ENCODE measurements at regions not wholly inside any gene's neighbourhood (a gene's known extent, or its start where the extent isn't known, plus 50 kb on each side); places are given as distances from the start of the nearest gene placed in this dataset.

DNA sequence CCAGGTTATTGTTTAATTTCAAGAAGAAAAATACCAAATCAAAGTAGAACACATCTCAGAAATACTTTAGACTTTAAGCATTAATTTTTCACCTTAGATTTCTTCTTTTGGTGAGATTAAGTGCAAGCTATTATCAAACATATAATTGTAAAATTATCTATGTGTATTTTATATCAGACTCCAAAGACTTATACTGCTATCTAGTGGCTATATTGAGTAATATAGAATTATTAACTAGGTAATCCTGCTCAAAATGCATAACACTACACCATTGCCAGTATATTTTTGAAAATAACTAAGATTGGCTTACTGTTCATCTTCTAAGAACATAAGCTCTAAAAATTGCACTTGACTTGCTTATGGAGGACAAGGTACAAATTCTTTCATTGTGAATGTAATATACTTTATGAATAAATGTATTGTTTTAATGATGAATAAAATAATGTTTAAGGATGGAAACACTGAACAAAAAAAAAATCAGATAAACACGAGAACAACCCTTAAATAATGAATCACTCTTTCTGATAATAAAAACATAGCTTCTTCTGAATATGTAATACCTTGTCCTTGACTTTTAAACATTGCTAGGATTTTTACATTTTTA is 86.7 kb upstream of the GNAI1 start:
- Histone ChIP-seq H3K4me1 (ENCODE audit: control insufficient read depth in 3 of 3, insufficient read depth in 3 of 3, low read length in 3 of 3) (no peaks in the 10 kb centered on the region), H3K4me3 (ENCODE audit: low read length in 3 of 3) (no peak overlapping the region)

DNA sequence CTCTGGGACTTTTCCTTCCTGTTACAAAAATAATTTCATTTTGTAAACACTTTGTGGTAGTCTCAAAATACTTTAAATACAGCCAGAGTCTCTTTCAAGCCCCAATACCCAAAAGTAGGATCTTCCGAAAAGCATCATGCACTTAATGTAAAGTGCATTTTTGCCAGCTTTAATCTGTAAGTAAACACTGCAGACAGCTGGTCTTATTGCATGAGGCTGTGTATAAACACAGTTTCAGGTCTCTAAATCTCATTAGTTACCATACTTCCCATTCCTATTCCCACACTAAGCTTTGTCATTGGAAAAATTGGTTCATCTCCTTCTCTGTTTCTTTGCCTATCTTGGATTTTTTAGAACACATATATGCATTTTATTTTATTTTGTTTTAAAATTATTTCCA is 87.6 kb upstream of the GNAI1 start:
- H3K9ac ChIP-seq (ENCODE audit: low read depth in 1 of 3, low read length in 3 of 3) = no peak overlapping the region
- H3K9me3 ChIP-seq (ENCODE audit: control insufficient read depth in 3 of 3, low read length in 3 of 3) = no peaks in the 10 kb centered on the region
- no peak overlapping the region for H3K27ac ChIP-seq (ENCODE audit: low read depth, low read length)
- no peaks in the 10 kb centered on the region for H3K27me3 ChIP-seq (ENCODE audit: control insufficient read depth in 3 of 3, insufficient read depth in 3 of 3, low read length in 3 of 3)
- H3K4me1 ChIP-seq (ENCODE audit: control insufficient read depth in 3 of 3, insufficient read depth in 3 of 3, low read length in 3 of 3) = no peaks in the 10 kb centered on the region
- H3K4me3 ChIP-seq (ENCODE audit: low read length in 3 of 3) = no peak overlapping the region
- H3K36me3 ChIP-seq (ENCODE audit: control insufficient read depth in 3 of 3, insufficient read depth in 3 of 3, low read length in 3 of 3) = no peaks in the 10 kb centered on the region

More for the DNA sequence above, 86.7 kb upstream of the GNAI1 start:
- no peaks in the 10 kb centered on the region for H3K36me3 ChIP-seq (ENCODE audit: control insufficient read depth in 3 of 3, insufficient read depth in 3 of 3, low read length in 3 of 3)
- no peak overlapping the region for H3K27ac ChIP-seq (ENCODE audit: low read depth, low read length)
- H3K9ac ChIP-seq (ENCODE audit: low read depth in 1 of 3, low read length in 3 of 3) = no peak overlapping the region
- no peaks in the 10 kb centered on the region for H3K27me3 ChIP-seq (ENCODE audit: control insufficient read depth in 3 of 3, insufficient read depth in 3 of 3, low read length in 3 of 3)
- no peaks in the 10 kb centered on the region for H3K9me3 ChIP-seq (ENCODE audit: control insufficient read depth in 3 of 3, low read length in 3 of 3)

DNA sequence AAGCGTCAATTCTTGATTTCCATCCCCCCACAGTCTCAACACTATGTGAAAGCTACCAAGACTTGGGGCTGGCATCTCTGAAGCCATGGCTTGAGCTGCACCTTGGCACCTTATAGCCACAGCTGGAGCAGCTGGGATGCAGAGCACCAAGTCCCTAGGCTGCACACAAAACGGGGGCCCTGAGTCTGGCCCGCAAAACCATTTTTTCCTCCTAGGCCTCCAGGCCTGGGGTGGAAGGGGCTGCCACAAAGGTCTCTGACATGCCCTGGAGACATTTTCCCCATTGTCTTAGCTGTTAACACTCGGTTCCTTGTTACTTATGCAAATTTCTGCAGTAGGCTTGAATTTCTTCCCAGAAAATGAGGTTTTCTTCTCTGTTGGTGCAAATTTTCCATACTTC is 89.8 kb upstream of the GNAI1 start:
- Histone ChIP-seq H3K4me1 (ENCODE audit: control insufficient read depth in 3 of 3, insufficient read depth in 3 of 3, low read length in 3 of 3) (no peaks in the 10 kb centered on the region), H3K36me3 (ENCODE audit: control insufficient read depth in 3 of 3, insufficient read depth in 3 of 3, low read length in 3 of 3) (no peaks in the 10 kb centered on the region), H3K27ac (ENCODE audit: low read depth, low read length) (no peak overlapping the region), H3K9ac (ENCODE audit: low read depth in 1 of 3, low read length in 3 of 3) (no peak overlapping the region), H3K9me3 (ENCODE audit: control insufficient read depth in 3 of 3, low read length in 3 of 3) (no peaks in the 10 kb centered on the region), H3K27me3 (ENCODE audit: control insufficient read depth in 3 of 3, insufficient read depth in 3 of 3, low read length in 3 of 3) (no peaks in the 10 kb centered on the region), H3K4me3 (ENCODE audit: low read length in 3 of 3) (no peak overlapping the region)

DNA sequence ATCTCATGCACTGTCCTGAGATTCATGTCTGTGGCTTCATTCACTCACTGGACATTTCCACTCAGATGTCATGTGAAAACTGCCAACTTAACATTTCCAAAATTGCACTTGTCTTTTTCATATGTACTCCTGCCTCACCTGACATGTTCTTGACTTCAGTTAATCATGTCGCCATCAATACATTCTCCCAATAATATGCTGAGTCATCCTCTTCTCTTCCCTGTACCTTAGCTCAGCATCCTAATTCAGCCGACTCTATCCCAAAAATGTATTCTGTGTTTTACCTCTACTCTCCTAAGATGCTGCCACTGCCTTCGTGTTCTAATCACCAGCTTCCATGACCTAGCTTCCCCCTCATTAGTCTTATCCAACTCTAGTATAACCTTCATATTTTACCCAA is 93.9 kb upstream of the GNAI1 start:
- Histone ChIP-seq H3K36me3 (ENCODE audit: control insufficient read depth in 3 of 3, insufficient read depth in 3 of 3, low read length in 3 of 3) (no peaks in the 10 kb centered on the region), H3K27me3 (ENCODE audit: control insufficient read depth in 3 of 3, insufficient read depth in 3 of 3, low read length in 3 of 3) (no peaks in the 10 kb centered on the region), H3K4me1 (ENCODE audit: control insufficient read depth in 3 of 3, insufficient read depth in 3 of 3, low read length in 3 of 3) (no peaks in the 10 kb centered on the region), H3K27ac (ENCODE audit: low read depth, low read length) (no peak overlapping the region), H3K9ac (ENCODE audit: low read depth in 1 of 3, low read length in 3 of 3) (no peak overlapping the region), H3K4me3 (ENCODE audit: low read length in 3 of 3) (no peak overlapping the region), H3K9me3 (ENCODE audit: control insufficient read depth in 3 of 3, low read length in 3 of 3) (no peaks in the 10 kb centered on the region)

DNA sequence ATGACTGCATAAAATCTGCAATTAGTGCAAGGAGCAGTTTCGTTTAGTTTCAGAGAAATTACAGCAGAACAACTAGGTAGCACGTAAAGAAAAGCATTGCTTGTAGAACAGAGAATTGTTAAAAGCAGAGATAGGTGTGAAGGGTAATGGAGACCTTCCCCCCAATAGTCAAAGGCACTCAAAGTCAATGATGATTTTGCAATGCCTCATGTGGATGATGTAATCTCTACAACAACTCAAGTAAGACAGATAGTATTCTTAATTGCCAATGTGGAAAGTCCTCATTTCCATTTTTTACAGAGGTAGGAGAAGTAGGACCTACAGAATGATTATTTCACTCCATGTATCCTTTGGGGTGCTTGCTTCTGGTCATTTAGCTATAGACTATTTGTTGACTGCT is 94.3 kb upstream of the GNAI1 start:
- no peak overlapping the region for H3K27ac ChIP-seq (ENCODE audit: low read depth, low read length)
- no peak overlapping the region for H3K4me3 ChIP-seq (ENCODE audit: low read length in 3 of 3)
- H3K9me3 ChIP-seq (ENCODE audit: control insufficient read depth in 3 of 3, low read length in 3 of 3) = no peaks in the 10 kb centered on the region
- no peaks in the 10 kb centered on the region for H3K4me1 ChIP-seq (ENCODE audit: control insufficient read depth in 3 of 3, insufficient read depth in 3 of 3, low read length in 3 of 3)
- H3K27me3 ChIP-seq (ENCODE audit: control insufficient read depth in 3 of 3, insufficient read depth in 3 of 3, low read length in 3 of 3) = no peaks in the 10 kb centered on the region
- H3K9ac ChIP-seq (ENCODE audit: low read depth in 1 of 3, low read length in 3 of 3) = no peak overlapping the region
- H3K36me3 ChIP-seq (ENCODE audit: control insufficient read depth in 3 of 3, insufficient read depth in 3 of 3, low read length in 3 of 3) = no peaks in the 10 kb centered on the region

DNA sequence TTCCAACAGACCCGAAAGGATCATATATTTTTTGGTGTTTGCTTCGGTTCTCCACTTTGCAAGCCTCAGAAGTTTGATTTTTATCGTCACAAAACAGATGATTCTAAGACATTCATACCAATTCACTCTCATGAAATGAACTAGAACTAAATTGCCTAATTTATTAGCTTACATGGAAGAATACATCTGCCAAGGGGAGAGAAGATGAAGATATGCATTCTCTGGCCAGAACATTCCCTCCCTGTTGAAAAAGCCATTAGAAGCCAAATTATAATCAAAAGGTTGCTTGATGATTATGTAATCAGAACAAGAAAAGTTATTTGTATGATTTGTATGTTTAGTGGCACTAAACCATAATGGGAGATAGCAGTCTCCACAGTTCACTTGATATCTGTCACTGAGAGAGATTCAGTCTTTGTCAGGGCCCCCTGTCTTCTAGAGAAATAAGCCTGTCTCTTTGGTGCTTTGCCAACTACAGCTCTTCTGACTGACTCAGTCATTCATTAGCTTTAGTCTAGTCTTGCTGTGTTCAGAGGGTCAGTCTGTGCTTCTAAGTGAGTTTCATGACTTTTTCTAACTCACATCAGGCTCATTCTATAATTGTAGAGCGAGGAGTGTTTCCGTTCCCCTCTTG is 95.3 kb upstream of the GNAI1 start:
- Histone ChIP-seq H3K4me1 (ENCODE audit: control insufficient read depth in 3 of 3, insufficient read depth in 3 of 3, low read length in 3 of 3) (no peaks in the 10 kb centered on the region), H3K4me3 (ENCODE audit: low read length in 3 of 3) (no peak overlapping the region), H3K27ac (ENCODE audit: low read depth, low read length) (no peak overlapping the region), H3K27me3 (ENCODE audit: control insufficient read depth in 3 of 3, insufficient read depth in 3 of 3, low read length in 3 of 3) (no peaks in the 10 kb centered on the region), H3K36me3 (ENCODE audit: control insufficient read depth in 3 of 3, insufficient read depth in 3 of 3, low read length in 3 of 3) (no peaks in the 10 kb centered on the region), H3K9ac (ENCODE audit: low read depth in 1 of 3, low read length in 3 of 3) (no peak overlapping the region), H3K9me3 (ENCODE audit: control insufficient read depth in 3 of 3, low read length in 3 of 3) (no peaks in the 10 kb centered on the region)

DNA sequence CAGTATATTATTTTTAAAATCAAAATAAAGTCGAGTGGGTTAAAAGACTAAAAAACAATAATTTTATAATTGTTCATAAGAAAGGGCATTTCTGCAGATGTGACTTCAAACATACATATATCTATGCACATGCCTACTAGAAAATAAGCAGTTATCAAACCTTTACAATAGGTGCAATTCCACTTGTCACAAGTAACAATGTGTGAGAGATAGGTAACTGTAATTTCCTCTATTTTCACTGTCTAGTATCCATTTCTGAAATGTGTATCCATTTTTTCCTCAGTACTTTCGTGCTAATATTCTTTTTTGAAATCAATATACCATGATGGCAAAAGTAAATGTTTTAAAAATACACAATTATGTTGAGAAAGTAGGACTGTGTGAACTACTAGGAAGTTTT is 96.9 kb upstream of the GNAI1 start:
- Histone ChIP-seq H3K36me3 (ENCODE audit: control insufficient read depth in 3 of 3, insufficient read depth in 3 of 3, low read length in 3 of 3) (no peaks in the 10 kb centered on the region), H3K27me3 (ENCODE audit: control insufficient read depth in 3 of 3, insufficient read depth in 3 of 3, low read length in 3 of 3) (no peaks in the 10 kb centered on the region), H3K9ac (ENCODE audit: low read depth in 1 of 3, low read length in 3 of 3) (no peak overlapping the region), H3K27ac (ENCODE audit: low read depth, low read length) (no peak overlapping the region), H3K9me3 (ENCODE audit: control insufficient read depth in 3 of 3, low read length in 3 of 3) (no peaks in the 10 kb centered on the region), H3K4me1 (ENCODE audit: control insufficient read depth in 3 of 3, insufficient read depth in 3 of 3, low read length in 3 of 3) (no peaks in the 10 kb centered on the region), H3K4me3 (ENCODE audit: low read length in 3 of 3) (no peak overlapping the region)

DNA sequence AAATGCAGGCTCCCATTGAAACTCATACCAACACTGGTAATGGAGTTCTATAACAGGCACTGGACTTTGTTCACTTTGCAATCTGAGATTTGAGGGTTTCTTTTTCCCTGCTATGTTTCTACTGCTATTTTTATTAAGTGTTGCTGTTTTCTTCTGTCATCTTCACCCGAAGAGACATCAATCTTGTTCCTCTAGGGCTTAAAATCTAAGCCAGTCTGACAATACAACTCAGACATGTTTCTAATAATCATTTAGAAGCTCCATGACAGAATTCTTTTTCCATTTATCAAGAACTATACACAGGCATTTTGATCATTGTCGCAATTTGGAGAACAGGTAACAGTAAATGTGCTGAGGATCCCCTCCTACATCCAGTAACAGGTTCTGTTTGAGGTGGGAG is 98.5 kb upstream of the GNAI1 start:
- no peaks in the 10 kb centered on the region for H3K4me1 ChIP-seq (ENCODE audit: control insufficient read depth in 3 of 3, insufficient read depth in 3 of 3, low read length in 3 of 3)
- no peak overlapping the region for H3K27ac ChIP-seq (ENCODE audit: low read depth, low read length)
- H3K27me3 ChIP-seq (ENCODE audit: control insufficient read depth in 3 of 3, insufficient read depth in 3 of 3, low read length in 3 of 3) = no peaks in the 10 kb centered on the region
- H3K4me3 ChIP-seq (ENCODE audit: low read length in 3 of 3) = no peak overlapping the region
- H3K9me3 ChIP-seq (ENCODE audit: control insufficient read depth in 3 of 3, low read length in 3 of 3) = no peaks in the 10 kb centered on the region
- H3K9ac ChIP-seq (ENCODE audit: low read depth in 1 of 3, low read length in 3 of 3) = no peak overlapping the region
- no peaks in the 10 kb centered on the region for H3K36me3 ChIP-seq (ENCODE audit: control insufficient read depth in 3 of 3, insufficient read depth in 3 of 3, low read length in 3 of 3)

DNA sequence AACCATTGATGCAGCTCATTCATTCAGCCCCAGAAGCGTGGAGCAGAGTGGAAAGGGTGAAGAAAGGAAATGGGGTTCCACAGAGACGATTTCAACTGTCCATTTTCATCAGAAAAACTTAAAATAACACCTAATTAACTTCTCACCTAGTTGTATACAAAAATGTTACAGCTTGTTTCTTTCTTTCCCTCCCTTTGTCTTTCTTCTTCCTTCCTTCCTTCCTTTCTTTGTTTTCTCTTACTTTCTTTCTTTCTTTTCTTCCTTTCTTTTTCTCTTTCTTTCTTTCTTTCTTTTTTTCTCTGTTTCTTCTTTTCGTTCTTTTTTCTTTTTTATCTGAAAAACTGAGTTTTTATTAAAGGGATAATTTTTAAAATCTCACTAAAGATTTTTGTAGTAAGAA is 105.9 kb upstream of the GNAI1 start:
- H3K27me3 ChIP-seq (ENCODE audit: control insufficient read depth in 3 of 3, insufficient read depth in 3 of 3, low read length in 3 of 3) = no peaks in the 10 kb centered on the region
- no peak overlapping the region for H3K9ac ChIP-seq (ENCODE audit: low read depth in 1 of 3, low read length in 3 of 3)
- H3K9me3 ChIP-seq (ENCODE audit: control insufficient read depth in 3 of 3, low read length in 3 of 3) = no peaks in the 10 kb centered on the region
- H3K4me3 ChIP-seq (ENCODE audit: low read length in 3 of 3) = no peak overlapping the region
- no peaks in the 10 kb centered on the region for H3K4me1 ChIP-seq (ENCODE audit: control insufficient read depth in 3 of 3, insufficient read depth in 3 of 3, low read length in 3 of 3)
- no peaks in the 10 kb centered on the region for H3K36me3 ChIP-seq (ENCODE audit: control insufficient read depth in 3 of 3, insufficient read depth in 3 of 3, low read length in 3 of 3)
- no peak overlapping the region for H3K27ac ChIP-seq (ENCODE audit: low read depth, low read length)

DNA sequence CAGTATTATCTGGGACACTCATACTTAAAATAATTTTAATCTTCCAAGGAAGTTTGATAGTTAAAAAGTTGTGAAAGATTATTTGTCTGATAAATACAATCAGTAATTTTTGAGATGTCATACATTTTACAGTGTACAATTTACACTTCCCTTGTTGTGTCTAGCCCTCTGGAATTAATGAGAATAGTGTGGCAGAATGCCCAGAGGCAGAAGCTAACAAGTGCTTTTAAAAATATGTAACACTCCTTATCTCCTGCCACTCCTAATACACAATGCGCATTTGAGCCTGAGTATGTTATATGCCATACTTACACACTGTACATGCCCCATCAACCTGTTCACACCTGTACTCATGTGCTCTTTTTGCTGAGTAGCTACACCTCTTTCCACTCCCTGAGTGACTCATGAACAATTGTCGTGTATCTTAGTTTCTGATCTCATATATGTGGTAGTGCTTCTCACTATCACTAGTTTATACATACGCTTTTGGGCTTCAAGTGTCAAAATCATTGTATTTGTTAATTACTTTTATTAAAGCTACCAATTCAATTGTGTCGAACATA is 106.9 kb upstream of the GNAI1 start:
- Histone ChIP-seq H3K9ac (ENCODE audit: low read depth in 1 of 3, low read length in 3 of 3) (no peak overlapping the region), H3K4me3 (ENCODE audit: low read length in 3 of 3) (no peak overlapping the region), H3K4me1 (ENCODE audit: control insufficient read depth in 3 of 3, insufficient read depth in 3 of 3, low read length in 3 of 3) (no peaks in the 10 kb centered on the region), H3K9me3 (ENCODE audit: control insufficient read depth in 3 of 3, low read length in 3 of 3) (no peaks in the 10 kb centered on the region), H3K27ac (ENCODE audit: low read depth, low read length) (no peak overlapping the region), H3K36me3 (ENCODE audit: control insufficient read depth in 3 of 3, insufficient read depth in 3 of 3, low read length in 3 of 3) (no peaks in the 10 kb centered on the region), H3K27me3 (ENCODE audit: control insufficient read depth in 3 of 3, insufficient read depth in 3 of 3, low read length in 3 of 3) (no peaks in the 10 kb centered on the region)

Measured in skeletal muscle tissue (tissue), 3 donors.